ENCODE measurements at regions not wholly inside any gene's neighbourhood (a gene's known extent, or its start where the extent isn't known, plus 50 kb on each side); places are given as distances from the start of the nearest gene placed in this dataset.

DNA sequence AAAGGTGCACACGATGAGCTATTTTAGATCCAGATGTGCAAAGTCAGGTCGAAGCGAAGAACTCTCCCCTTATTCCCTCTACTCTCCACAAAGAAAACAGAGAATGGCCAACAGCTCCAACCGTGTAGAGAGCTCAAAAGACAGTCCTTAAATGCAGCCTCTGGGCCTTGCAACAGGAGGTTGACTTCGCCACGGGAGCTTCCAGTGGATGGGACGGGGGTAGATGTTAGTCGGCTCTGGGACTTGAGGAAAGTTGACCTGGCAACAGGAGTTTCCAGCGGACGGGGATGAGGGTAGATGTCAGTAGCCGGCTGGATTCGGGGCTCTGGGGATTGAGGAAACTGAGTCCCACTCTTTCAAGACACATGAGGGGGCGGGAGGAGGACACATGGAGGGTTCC is 450.4 kb downstream of the BRD1 start:
- peaks cover 11 to 13% of the 10 kb centered on the region in 2 experiments for H3K4me1 ChIP-seq (ENCODE audit: control insufficient read depth in 1 of 2, insufficient read depth in 2 of 2, low read length in 2 of 2)
- H3K4me3 ChIP-seq (replicated peaks in 1 of 2; ENCODE audit: low read depth in 1 of 2, low read length in 2 of 2) = no peak overlapping the region
- TF ChIP-seq SRF (IDR thresholded peaks at IDR 0.05; ENCODE audit: low read depth) (no peak), TCF7L2 (IDR thresholded peaks at IDR 0.05; ENCODE audit: borderline replicate concordance, extremely low read depth, insufficient read depth, insufficient read length) (no peak), RAD21 (IDR thresholded peaks at IDR 0.05; ENCODE audit: low read depth) (no peak), JUND (IDR thresholded peaks at IDR 0.05) (no peak), CEBPB (IDR thresholded peaks at IDR 0.05; ENCODE audit: low read depth) (no peak), SP1 (IDR thresholded peaks at IDR 0.05; ENCODE audit: low read depth) (no peak), SIN3A (IDR thresholded peaks at IDR 0.05; ENCODE audit: low read depth) (no peak), ZNF274 (IDR thresholded peaks at IDR 0.05; ENCODE audit: low read depth, low read length) (no peak), EGR1 (IDR thresholded peaks at IDR 0.05; ENCODE audit: low read depth) (no peak), YY1 (IDR thresholded peaks at IDR 0.05; ENCODE audit: extremely low read depth, insufficient replicate concordance, low read depth, low read length) (no peak), POLR2A (IDR thresholded peaks at IDR 0.05; ENCODE audit: borderline replicate concordance, extremely low read depth, insufficient read depth, insufficient read length) (no peak), EZH2 (IDR thresholded peaks at IDR 0.05) (no peak), FOSL1 (IDR thresholded peaks at IDR 0.05; ENCODE audit: low read depth) (no peak), EZH2phosphoT487 (IDR thresholded peaks at IDR 0.05; ENCODE audit: borderline replicate concordance) (no peak), CBX3 (IDR thresholded peaks at IDR 0.05; ENCODE audit: low read depth) (no peak), ZFX (IDR thresholded peaks at IDR 0.05) (no peak), POLR2AphosphoS5 (IDR thresholded peaks at IDR 0.05; ENCODE audit: low read depth, low read length) (no peak)
- TF ChIP-seq, protein P1, sequence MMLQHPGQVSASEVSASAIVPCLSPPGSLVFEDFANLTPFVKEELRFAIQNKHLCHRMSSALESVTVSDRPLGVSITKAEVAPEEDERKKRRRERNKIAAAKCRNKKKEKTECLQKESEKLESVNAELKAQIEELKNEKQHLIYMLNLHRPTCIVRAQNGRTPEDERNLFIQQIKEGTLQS (IDR thresholded peaks at IDR 0.05) = no peak
- TF ChIP-seq, protein P2, sequence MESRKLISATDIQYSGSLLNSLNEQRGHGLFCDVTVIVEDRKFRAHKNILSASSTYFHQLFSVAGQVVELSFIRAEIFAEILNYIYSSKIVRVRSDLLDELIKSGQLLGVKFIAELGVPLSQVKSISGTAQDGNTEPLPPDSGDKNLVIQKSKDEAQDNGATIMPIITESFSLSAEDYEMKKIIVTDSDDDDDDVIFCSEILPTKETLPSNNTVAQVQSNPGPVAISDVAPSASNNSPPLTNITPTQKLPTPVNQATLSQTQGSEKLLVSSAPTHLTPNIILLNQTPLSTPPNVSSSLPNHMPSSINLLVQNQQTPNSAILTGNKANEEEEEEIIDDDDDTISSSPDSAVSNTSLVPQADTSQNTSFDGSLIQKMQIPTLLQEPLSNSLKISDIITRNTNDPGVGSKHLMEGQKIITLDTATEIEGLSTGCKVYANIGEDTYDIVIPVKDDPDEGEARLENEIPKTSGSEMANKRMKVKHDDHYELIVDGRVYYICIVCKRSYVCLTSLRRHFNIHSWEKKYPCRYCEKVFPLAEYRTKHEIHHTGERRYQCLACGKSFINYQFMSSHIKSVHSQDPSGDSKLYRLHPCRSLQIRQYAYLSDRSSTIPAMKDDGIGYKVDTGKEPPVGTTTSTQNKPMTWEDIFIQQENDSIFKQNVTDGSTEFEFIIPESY (IDR thresholded peaks at IDR 0.05; ENCODE audit: extremely low read depth, insufficient replicate concordance, low read length) = no peak
- TF ChIP-seq, protein P3, sequence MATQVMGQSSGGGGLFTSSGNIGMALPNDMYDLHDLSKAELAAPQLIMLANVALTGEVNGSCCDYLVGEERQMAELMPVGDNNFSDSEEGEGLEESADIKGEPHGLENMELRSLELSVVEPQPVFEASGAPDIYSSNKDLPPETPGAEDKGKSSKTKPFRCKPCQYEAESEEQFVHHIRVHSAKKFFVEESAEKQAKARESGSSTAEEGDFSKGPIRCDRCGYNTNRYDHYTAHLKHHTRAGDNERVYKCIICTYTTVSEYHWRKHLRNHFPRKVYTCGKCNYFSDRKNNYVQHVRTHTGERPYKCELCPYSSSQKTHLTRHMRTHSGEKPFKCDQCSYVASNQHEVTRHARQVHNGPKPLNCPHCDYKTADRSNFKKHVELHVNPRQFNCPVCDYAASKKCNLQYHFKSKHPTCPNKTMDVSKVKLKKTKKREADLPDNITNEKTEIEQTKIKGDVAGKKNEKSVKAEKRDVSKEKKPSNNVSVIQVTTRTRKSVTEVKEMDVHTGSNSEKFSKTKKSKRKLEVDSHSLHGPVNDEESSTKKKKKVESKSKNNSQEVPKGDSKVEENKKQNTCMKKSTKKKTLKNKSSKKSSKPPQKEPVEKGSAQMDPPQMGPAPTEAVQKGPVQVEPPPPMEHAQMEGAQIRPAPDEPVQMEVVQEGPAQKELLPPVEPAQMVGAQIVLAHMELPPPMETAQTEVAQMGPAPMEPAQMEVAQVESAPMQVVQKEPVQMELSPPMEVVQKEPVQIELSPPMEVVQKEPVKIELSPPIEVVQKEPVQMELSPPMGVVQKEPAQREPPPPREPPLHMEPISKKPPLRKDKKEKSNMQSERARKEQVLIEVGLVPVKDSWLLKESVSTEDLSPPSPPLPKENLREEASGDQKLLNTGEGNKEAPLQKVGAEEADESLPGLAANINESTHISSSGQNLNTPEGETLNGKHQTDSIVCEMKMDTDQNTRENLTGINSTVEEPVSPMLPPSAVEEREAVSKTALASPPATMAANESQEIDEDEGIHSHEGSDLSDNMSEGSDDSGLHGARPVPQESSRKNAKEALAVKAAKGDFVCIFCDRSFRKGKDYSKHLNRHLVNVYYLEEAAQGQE (IDR thresholded peaks at IDR 0.05; ENCODE audit: low read depth) = no peak
- H3K36me3 ChIP-seq (ENCODE audit: control insufficient read depth in 1 of 2, insufficient read depth in 2 of 2, low read length in 2 of 2) = no peaks in the 10 kb centered on the region
- CTCF ChIA-PET = no interaction called here
- no TSS peak for BruUV-seq (replicated peaks)
- H4K20me1 ChIP-seq (ENCODE audit: insufficient read depth) = no peaks in the 10 kb centered on the region
- RAD21 ChIA-PET (ENCODE audit: low non-redundant PET in 1 of 2, low total read pairs in 2 of 2, uncharacterized antibody in 2 of 2, unreplicated experiment in 2 of 2) = no interaction called here
- no peak for ATAC-seq
- no peaks in the 10 kb centered on the region for H3K27me3 ChIP-seq (ENCODE audit: insufficient read depth, low read length)
- no peak overlapping the region for H3K4me2 ChIP-seq (ENCODE audit: low read length)
- no peak for DNase-seq (ENCODE audit: low read depth, low spot score)
- no peak overlapping the region for H2AFZ ChIP-seq (ENCODE audit: low read depth, low read length, poor library complexity, severe bottlenecking)
- H3K9me3 ChIP-seq (ENCODE audit: control insufficient read depth in 1 of 2, insufficient read depth in 1 of 2, low read depth in 1 of 2, low read length in 2 of 2) = no peaks in the 10 kb centered on the region; a peak in 1 of 4 replicates
- no peak overlapping the region for H3K27ac ChIP-seq (ENCODE audit: low read depth, low read length)
- H3K79me2 ChIP-seq (ENCODE audit: insufficient read depth, low read length) = no peaks in the 10 kb centered on the region
- no peaks in the 10 kb centered on the region for H3K9me2 ChIP-seq (ENCODE audit: insufficient read depth)
- POLR2A ChIA-PET = no interaction called here
- no peak overlapping the region for H3K9ac ChIP-seq (ENCODE audit: low read length)
- intact Hi-C loops (cut with micrococcal nuclease) = no loop called here
